ENCODE measurements at regions not wholly inside any gene's neighbourhood (a gene's known extent, or its start where the extent isn't known, plus 50 kb on each side); places are given as distances from the start of the nearest gene placed in this dataset.

- no peak for TF ChIP-seq CTCF (IDR thresholded peaks at IDR 0.05)
- TF ChIP-seq POLR2A (IDR thresholded peaks at IDR 0.05), result no peak
Observed at GRCh38 chr7:118046086-118046485, 137.9 kb upstream of the LSM8 start.
